ENCODE measurements at regions not wholly inside any gene's neighbourhood (a gene's known extent, or its start where the extent isn't known, plus 50 kb on each side); places are given as distances from the start of the nearest gene placed in this dataset.

DNA sequence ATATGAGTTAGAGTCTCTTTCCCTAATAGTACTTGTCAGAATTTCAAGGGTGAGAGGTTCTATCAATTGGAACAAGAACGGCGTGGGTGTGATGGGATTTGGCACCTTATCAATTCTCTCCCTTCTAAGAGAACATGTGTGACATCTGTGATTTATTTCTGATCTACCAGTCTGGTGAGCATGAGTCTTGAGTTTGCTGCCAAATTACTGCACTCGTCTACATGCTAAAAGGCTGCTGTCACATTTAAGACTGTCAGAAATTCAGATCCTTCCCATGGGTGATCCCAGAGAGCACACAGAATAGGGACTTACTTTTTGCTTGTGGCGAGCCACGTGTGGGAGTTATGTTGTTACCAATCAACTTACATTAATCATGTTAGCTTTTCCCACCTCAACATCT is 370.2 kb upstream of the SASH1 start:
- no peak for TF ChIP-seq CTCF (IDR thresholded peaks at IDR 0.05; ENCODE audit: insufficient read depth, low read depth, low read length)
- no peak for TF ChIP-seq EZH2 (IDR thresholded peaks at IDR 0.05; ENCODE audit: insufficient read depth, low read length)

All from astrocyte (in vitro differentiated cells and primary cell).